HG03196 (cell line): ENCODE measurements at regions not wholly inside any gene's neighbourhood (a gene's known extent, or its start where the extent isn't known, plus 50 kb on each side); places are given as distances from the start of the nearest gene placed in this dataset.

Source experiments
- ATAC-seq: cut with Tn5 transposase; IDR thresholded peaks from one replicate; pipeline ENCODE4 v1.9.1; 2021; ENCODE audit not compliant: unreplicated experiment

DNA sequence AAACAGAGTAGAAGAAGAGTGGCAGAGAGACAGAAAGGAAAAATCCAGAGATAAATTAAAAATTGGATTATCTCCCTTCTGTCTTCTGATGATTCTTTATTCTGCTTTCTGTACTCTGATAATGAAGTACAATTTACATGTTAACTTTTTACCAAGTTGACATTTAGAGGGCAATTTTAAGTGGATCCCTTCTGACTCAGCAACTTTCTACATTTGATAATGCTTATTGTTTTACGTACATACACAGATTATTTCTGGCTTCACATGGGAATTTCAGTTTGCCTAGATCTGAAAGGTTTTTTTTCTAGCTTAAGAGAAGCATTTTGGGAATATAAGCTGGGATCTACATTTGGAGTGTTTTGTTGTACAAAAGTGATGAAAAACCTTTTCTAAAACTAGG, 491.3 kb downstream of the OTOL1 start:
- ATAC-seq, result no peak

DNA sequence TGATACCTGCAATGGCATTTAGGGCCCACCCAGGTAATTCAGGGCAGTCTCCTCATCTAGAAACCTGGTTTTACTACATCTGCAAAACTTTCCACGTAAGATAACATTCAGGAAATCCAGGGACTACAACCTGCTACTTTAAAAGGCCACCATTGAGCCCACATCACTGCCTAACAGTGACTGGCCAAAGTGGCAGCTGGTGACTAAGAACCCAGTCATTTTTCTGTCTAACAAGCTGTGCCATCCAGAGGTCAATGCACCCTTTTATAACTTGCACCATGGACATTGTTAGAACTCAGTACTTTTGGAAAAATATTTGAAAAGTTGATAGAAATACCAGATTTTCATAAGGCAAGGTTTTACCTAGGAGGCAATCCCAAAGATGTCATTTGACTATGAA, 492.4 kb downstream of the OTOL1 start:
- ATAC-seq, result no peak

DNA sequence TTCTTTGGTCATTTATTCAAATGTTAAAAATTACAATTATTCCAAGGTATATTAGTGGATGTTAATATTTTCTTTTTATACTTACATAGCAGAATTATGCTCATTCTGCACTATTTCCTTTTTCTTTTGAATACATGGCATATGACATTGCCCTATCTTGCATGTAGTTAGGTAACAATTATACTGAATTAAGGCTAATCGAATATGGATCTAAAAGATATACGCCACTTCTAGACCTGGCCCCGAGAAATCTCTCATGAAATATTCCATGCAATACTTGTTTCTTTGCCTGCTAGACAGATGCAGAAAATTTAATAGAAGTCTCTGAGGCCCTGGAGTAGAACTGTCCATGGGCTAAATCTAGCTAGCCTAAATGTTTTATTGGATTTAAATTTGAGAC, 493.4 kb downstream of the OTOL1 start:
- no peak for ATAC-seq

DNA sequence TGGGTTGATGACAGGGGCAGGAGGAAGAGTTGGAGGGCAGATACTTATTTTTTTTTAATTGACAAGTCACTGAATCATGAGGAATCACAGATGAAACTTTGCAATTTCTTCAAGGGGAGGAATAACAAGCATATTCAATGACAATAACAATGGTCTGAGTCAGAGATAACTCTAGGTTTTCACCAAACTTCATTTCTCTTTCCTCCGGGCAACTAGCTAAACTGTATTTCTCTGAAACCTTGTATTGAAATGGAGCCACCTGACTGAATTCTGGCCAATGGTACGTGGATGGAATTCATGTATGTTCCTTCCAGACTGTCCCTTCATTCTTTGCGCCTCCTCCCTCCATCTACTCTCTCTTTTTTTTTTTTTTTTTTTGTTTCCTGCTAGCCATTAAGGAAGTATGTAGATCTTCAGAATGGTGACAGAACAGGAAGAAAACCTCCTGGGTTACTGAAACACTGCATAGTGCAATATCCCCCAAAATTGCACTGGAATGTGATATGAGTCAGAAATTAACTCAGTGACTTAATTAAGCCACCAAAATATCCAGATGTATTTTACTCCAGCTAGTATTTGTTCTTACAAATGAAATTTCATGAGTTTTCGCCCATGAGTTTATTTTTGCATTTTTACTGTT, 495.4 kb downstream of the OTOL1 start:
- no peak for ATAC-seq

DNA sequence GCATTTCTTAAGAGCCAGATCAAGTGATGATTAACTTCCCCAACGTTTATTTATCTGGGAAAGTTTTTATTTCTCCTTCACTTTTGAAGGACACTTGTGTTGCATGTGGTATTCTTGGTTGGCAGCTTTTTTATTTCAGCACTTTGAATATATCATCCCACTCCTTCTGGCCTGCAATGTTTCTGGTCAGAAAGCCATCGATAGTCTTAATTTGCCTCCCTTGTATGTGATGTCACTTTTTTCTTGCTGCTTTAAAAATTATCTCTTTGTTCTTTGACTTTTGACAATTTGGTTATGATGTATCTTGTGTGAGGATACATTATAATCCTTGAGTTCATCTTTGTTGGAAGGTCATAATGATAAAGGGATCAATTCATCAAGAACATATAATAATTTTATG, 503.2 kb downstream of the OTOL1 start:
- ATAC-seq, result no peak

DNA sequence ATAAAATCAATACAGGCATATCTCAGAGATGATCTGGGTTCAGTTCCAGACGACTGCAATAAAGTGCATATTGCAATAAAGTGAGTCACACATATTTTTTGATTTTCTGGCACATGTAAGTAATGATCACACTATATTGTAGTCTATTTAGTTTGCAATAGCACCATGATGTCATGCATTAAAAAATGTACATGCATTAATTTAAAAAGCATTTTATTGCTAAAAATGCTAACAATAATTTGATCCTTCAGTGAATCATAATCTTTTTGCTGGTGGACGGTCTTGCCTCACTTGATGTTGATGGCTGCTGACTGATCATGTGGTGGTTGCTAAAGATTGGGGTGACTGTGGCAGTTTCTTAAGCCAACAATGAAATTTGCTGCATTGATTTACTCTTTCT, 511.1 kb downstream of the OTOL1 start:
- no peak for ATAC-seq

DNA sequence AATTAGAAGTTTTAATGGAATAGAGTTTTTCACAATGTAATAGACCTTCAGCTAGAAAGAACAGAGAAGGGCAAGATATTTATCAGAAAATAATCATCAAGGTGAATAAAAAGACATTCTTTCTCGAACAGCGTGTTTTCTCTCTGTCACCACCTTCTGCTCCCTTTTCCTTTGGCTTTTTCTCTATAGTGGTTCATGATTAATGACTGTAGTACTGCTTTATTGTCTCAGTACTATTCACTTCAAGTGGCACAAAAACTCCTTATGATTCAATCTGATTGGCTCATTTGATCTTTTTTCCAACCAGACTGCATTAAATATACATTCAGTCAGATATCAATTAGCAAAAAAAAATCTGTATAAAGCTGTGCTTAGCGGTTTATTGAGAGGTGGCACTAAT, 516.0 kb downstream of the OTOL1 start:
- ATAC-seq, result no peak

DNA sequence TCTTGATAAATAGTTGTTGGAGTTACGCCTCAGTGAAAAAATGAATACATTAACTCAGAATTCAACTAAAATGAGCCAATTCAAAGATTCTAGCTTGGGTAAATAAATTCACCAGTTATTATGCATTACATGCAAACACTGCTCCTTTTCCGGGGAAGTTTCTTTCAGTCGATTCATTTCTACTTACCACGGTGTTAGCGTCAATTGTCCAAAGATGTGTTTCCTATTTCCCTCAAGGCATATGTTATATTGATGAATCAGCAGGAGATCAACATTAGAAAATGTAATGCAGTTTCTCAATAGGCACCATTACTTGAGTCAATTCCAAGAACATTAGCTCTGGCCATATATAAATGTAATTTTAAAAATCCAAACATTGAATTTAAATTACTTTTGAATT, 517.7 kb downstream of the OTOL1 start:
- ATAC-seq, result no peak

DNA sequence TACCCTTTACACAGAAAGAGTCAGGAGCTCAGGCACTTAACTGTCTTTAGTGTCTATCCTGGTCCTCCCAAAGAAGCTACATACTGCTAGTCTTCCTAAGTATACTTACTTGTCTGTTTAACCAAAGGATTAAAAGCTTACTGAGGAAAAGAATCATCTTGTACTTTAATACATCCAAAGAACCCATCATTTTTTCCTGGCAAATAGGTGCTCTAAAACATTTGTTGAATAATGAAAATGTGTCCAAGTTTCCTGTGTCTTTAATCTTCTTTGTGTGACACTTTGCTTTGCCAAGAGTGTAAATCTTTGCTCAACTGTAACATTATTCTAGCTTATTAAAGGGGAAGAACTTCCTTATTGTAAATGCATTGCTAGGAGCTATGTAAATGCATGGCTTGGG, 519.2 kb downstream of the OTOL1 start:
- ATAC-seq, result no peak

DNA sequence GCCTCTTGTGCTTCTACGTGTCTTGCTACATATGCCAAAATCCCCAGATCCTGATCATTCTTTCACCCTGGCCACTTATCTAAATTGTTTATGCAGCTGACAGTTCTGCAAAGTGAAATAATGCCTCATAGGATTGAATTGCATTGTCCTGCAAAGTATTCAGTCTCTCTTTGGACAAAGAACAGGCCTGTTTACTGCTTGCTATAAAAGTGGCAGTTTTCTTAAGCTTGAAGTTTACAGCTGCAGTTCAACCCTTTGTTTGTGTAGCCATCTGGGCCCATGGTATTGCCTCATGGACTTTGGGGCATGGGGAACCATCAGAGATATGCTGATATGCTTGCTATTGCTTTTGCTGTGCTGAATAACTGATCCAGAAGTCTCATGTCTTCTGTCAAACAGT, 523.2 kb downstream of the OTOL1 start:
- ATAC-seq, result no peak

DNA sequence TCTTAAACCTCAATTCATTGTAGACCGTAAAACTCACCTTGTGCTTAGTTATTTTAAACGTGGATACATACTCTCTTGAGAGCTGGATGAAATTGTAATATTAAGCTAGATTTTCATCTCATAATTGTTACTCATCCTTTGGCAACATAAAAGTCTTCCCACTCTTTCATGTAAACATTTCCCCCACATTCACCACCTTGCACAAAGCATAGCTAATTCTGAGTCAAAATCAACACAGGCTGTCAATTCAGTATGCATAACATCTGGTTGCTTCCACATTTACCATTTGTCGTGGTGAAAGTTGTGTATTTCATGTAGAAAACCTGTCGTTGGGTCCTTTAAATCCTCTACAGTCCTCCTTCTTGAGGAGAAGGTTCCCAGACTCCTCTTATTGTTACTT, 524.6 kb downstream of the OTOL1 start:
- ATAC-seq, result no peak

DNA sequence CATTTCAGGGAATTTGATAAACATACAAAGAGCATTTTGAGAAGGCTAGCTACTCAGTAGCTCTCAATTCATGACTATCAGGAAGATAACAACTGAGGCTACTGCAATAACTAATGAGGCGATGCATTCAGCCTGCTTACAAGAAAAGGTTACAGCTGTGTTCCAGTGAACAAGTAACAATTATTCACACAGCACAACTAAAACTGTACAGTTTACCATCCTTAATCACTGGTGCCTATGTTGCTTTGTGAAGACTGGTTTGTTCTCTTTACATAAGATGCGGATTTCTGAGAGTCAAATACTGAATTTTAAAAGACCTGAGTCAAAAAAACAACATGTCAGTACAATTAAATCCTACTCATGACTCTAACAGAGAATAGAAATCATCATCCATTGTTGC, 526.3 kb downstream of the OTOL1 start:
- no peak for ATAC-seq

DNA sequence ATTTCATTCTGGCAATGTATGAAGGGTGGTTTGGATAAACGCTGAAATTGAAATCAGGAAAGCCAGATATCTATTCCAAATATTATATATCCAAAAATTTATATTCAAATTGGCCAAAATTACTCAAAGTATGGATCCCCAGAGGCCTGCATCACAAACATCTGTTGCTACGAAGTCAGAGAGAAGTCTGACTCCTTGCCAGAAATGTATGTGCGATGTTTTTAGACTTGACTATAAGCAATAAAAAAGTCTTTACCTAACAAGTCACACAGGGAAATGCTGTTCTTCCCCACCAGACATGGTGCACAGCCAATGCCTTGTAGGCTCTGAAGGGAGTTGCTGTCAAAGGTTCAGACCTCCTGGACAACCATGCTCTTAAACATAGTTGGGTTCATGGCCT, 533.1 kb downstream of the OTOL1 start:
- ATAC-seq, result no peak

DNA sequence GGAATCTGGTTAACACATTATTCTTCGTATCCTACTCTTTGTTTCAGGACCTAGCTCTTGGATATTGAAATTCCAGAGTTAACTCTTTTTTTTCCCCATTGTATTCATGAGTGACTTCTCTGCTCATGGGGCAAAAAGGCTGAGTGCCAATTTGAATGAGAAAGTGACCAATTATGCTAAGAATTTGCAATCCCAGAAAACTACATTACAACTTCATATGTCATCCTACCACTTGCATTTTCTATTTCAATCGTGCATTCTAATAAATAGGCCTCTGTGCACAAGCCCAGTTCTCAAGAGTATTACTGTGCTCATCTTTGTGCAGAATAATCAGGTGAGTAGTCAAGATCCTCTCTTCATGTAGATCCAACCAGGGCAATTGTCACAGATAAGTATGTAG, 537.8 kb downstream of the OTOL1 start:
- ATAC-seq, result no peak

DNA sequence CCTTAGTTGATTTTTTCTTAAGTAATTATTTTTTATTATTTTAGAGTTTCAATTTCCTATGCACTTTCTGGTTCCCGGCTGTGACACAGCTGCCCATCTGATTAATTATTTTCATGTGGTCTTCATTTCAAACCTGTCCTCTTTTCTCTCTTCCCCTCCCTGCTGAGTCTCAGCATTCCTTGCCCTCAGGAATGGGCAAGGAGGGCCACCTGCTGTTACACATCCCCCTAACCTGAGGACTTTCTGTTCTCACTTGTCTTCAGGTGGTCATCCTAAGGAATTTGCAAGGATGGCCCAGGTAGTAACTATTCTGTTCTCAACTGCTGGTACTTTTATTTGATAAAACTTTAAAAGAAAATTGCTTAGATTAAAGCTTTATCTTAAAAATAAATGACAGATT, 545.0 kb downstream of the OTOL1 start:
- ATAC-seq, result no peak

DNA sequence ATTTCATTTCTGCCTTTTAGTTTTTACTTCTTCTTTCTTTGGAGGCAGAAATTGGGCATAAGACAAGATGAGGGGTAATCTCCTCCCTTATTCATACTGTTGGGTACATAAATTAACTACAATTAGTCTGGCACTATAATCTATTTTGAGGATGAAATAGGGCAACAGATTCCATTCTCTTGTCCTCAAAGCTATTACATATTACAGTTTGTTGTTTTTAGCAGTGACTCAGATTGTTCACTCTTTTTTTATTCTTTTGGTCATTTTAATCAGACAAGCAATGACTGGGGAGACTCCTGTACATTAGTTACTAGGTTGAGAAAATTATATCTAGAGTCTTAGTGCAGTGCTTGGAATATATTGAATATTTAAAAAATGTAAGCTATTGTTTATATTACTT, 556.0 kb downstream of the OTOL1 start:
- ATAC-seq, result no peak

DNA sequence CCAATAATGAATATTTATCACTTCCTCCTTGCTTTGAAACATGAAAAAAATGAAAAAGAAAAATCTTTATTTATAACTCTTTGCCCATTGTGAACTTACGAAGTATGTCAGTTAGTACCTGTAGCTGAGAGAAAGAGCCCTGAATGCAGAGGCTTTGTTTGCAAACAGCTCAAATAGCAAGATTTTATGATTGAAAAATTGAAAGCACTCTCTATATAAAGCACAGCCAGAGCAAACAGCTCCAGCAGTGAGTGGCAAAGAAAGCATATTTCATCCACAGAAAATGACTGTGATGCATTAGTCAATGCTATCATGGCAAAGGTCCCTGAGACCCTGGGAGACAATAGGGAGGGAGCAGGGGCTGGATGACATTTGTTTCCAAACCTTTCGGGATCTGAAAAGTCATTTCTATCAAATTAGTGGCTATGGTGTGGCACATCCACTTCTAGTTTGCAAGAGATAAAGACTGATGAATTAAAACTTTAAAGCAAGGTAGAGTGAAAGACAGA, 576.1 kb downstream of the OTOL1 start:
- no peak for ATAC-seq

DNA sequence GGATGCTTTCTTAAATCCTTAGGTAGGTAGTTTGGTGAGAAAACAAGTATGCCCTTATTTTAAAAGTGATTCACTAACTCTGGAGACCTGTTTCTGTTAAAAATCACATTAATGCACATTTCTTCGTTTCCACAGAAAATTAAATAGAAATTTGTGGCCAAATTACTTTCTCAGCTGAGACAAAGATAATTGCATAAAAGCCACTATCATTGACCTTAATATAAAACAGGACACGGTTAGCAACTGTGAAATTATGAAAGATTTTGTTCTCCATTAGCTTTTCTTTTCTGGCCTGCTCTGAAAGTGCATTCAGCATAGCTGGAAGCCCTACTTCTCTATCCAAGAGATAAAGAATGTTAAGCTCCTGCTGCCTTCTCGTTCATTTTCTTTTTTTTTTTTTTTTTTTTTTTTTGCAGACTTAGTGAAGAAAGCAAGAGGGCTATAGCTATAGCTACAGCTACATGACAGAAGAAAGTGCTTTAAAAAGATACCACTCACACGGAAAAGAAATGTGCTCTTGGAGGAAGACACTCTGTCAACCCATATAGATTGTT, 576.9 kb downstream of the OTOL1 start:
- no peak for ATAC-seq

DNA sequence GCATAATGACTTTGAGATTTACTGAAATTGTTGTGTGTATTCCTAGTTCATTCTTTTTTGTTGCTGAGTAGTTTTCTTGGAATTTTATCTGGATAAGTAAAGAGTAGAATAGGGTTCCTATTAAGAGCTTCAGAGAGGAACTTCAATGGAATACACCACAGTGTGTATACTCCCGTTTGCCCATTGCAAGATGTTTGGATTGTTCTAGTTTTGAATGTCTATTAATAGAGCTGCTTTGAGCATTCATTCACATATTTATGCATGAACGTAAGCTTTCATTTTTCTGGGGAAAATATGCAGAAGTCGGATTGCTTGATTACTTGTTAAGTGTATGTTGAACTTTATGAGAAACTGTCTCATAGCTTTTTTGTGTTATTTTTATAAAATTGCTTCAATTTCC, 580.5 kb downstream of the OTOL1 start:
- no peak for ATAC-seq

DNA sequence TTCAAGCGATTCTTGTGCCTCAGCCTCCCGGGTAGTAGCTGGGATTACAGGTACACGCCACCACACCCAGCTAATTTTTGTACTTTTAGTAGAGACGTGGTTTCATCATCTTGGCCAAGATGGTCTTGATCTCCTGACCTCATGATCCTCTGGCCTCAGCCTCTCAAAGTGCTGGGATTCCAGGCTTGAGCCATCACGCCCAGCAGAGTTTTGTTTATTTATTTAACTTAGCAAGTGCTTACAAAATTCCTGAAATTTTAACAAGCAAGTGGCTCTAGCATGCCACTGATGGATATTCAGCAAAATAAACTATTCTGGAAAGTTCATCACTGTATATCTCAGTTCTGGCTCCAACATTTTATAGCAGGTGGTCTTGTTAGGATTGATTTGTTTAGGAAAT, 585.9 kb downstream of the OTOL1 start:
- ATAC-seq, result no peak

DNA sequence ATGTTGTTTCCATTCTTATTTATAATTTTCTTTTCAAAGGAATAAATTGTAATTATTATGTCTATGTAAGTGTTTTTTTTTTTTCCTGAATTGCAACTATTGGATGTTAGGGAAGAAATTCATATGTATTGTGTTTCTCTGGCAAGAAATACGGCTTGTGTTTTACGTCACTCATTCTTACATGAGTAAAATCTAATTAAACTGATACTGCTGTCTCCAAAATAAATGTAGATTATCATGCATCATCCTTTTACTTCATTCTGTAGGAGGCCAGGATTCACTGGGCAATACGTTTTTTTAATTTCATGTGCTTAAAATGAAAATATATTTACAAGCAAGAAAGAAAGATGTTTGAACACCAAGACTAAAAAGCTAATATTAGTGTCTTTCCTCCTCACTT, 590.8 kb downstream of the OTOL1 start:
- ATAC-seq, result no peak

DNA sequence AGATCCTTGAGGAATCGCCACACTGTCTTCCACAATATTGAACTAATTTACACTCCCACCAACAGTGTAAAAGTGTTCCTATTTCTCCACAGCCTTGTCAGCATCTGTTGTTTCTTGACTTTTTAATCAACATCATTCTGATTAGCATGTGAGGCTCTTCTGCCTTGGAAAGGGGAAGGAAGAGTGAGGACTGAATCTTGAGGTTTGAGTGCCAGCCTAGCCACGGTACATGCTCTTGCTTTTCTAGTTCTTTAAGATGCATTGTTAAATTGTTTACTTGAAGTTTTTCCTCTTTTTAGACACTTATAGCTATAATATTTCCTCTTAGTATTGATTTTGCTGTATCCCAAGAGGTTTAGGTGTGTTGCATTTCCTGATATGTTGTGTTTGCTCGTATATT, 596.1 kb downstream of the OTOL1 start:
- no peak for ATAC-seq

DNA sequence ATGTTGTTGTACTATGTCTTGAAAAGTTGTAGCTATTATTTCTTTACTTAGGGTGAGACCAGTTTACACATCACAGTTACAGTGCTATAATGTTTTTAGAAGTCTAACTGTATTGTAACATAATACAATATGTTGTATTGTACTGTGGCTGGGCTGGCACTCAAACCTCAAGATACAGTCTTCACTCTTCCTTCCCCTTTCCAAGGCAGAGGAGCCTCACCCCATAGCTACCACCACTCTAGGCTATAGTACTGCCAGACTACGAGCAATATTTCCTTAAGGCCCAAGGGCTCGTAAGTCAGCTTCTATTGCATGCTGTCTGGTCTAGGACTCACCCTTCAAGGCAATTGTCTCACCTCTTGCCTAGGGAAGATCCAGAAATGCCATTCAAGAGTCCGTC, 597.7 kb downstream of the OTOL1 start:
- ATAC-seq, result no peak
